Activated naive CD4-positive, alpha-beta T cell treated with anti-CD3 and anti-CD28 coated beads, Interleukin-2, amount 50 U/mL, for 24 hours (primary cell): ENCODE measurements at regions not wholly inside any gene's neighbourhood (a gene's known extent, or its start where the extent isn't known, plus 50 kb on each side); places are given as distances from the start of the nearest gene placed in this dataset.

ENCODE experiments used
- H3K27ac Mint-ChIP-seq: one replicate; pipeline ENCODE4 v1.8.0; 2021; ENCODE audit warnings: mild to moderate bottlenecking, mixed read lengths
- H3K27me3 Mint-ChIP-seq: one replicate; pipeline ENCODE4 v1.8.0; 2021; ENCODE audit warnings: mixed read lengths
- H3K36me3 Mint-ChIP-seq: one replicate; pipeline ENCODE4 v1.8.0; 2021; ENCODE audit warnings: mixed read lengths
- H3K4me1 Mint-ChIP-seq: one replicate; pipeline ENCODE4 v1.8.0; 2021; ENCODE audit warnings: mixed read lengths
- H3K4me3 Mint-ChIP-seq: one replicate; pipeline ENCODE4 v1.8.0; 2021; ENCODE audit warnings: mild to moderate bottlenecking, mixed read lengths
- H3K9me3 Mint-ChIP-seq: one replicate; pipeline ENCODE4 v1.8.0; 2021; ENCODE audit warnings: mixed read lengths

DNA sequence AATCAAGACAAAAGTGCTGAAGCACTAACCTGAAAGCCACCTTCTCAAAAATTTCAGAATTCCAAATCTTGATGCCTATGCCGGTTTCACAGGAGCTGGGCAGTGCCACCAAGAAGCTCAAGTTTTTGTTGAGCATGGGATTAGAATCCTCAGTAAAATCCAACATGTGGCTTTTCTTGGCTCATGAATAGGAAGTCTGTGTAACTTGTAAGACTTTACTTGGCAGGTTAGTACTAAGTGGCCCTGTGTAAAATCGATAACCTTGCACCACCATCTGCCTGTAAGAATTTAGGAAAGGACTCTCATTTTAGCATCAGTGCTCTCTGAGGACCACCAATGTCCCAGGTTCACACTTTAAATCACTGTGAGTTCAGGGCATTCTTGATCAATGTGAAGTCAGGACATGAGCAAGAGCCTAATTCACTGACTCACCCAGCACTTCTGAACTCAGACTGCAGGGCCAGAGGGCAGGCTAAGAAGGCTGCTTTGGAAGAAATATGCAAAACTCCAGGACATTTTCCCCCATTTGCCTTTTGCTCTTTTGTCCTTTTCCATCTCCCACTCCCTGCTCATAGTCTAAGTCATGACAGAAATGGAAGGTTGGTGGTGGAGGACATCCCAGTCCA is 113.2 kb downstream of the EDN1 start:
- peaks cover 1% of the 10 kb centered on the region for H3K27me3 Mint-ChIP-seq
- H3K4me1 Mint-ChIP-seq = no peaks in the 10 kb centered on the region
- no peaks in the 10 kb centered on the region for H3K36me3 Mint-ChIP-seq
- H3K27ac Mint-ChIP-seq = no peak overlapping the region
- no peak overlapping the region for H3K4me3 Mint-ChIP-seq
- H3K9me3 Mint-ChIP-seq = no peaks in the 10 kb centered on the region

DNA sequence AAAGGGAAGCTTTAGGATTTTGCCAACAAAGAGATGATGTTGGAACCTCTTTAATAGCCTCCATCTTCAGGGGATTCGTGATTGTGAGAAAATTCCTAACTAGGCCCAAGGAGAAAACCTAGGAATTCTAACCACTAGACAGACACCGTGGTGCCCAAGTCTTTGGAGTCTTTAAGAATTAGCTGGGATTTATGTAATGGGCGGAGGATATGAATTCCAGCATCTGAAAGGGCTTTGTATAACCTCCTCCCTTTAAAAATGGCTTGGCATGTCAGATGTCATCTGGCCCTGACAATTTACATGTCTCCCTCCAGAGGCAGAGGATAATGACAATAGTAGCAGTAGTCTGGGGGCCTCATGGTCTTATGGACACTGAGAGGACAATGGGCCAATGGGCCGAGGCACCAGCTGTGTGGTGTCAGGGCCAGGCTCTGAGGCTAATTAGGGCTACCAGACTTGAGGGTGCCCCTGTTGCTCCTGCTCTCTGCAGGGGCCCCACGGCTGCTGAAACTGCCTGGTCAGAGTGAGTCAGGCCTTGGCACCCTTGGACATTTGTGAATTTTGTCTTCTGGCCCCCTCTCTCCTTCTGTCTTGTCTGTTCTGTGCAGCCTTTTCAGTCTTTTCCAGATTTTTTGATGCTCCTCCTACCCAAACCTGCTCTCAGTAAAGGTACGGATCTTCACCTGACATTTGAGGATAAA is 113.9 kb downstream of the EDN1 start:
- Mint-ChIP-seq H3K27ac (no peak overlapping the region), H3K9me3 (no peaks in the 10 kb centered on the region), H3K4me3 (no peak overlapping the region), H3K4me1 (no peaks in the 10 kb centered on the region), H3K27me3 (peaks cover 1% of the 10 kb centered on the region), H3K36me3 (no peaks in the 10 kb centered on the region)

DNA sequence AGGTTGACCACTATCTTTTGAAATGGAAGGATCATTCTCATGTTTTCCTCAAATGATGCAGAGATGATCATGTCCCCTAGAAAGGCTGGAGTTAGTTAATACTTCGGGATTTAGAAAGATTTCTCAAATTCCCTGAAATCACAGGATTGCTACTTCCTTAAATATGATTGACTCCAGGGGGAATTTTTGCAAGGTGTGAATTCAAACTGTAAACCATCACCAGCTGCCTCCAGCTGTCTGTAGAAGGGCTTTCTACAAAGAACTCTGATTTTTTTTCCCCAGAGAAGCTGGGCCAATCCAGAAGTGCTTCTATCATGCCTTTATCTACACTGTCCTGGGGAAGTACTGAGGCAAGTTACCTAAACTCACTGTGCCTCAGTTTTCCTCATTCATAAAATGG is 114.5 kb downstream of the EDN1 start:
- H3K9me3 Mint-ChIP-seq = no peaks in the 10 kb centered on the region
- peaks cover 1% of the 10 kb centered on the region for H3K27me3 Mint-ChIP-seq
- no peak overlapping the region for H3K4me3 Mint-ChIP-seq
- H3K36me3 Mint-ChIP-seq = no peaks in the 10 kb centered on the region
- no peak overlapping the region for H3K27ac Mint-ChIP-seq
- no peaks in the 10 kb centered on the region for H3K4me1 Mint-ChIP-seq

DNA sequence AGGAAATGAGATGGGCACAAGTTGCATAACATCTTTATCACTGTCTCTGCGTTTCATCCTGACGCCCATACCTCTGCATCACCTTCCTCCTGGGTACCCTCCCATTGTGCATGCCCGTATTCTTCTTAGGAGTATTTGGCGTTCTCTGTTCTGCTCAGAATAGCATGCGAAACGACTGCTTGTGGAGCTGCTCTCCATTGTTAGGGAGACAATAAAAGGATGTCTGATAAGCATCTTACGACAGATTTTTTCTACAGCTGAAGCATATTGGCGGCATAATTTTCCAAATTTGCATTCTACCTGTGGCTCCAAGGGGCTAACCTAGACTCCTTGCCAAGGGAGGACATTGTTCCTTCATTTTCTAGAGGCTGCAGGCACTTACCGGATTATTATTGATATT is 118.6 kb downstream of the EDN1 start:
- no peak overlapping the region for H3K4me3 Mint-ChIP-seq
- no peaks in the 10 kb centered on the region for H3K9me3 Mint-ChIP-seq
- H3K36me3 Mint-ChIP-seq = no peaks in the 10 kb centered on the region
- no peak overlapping the region for H3K27ac Mint-ChIP-seq
- peaks cover 12% of the 10 kb centered on the region for H3K27me3 Mint-ChIP-seq
- H3K4me1 Mint-ChIP-seq = no peaks in the 10 kb centered on the region

DNA sequence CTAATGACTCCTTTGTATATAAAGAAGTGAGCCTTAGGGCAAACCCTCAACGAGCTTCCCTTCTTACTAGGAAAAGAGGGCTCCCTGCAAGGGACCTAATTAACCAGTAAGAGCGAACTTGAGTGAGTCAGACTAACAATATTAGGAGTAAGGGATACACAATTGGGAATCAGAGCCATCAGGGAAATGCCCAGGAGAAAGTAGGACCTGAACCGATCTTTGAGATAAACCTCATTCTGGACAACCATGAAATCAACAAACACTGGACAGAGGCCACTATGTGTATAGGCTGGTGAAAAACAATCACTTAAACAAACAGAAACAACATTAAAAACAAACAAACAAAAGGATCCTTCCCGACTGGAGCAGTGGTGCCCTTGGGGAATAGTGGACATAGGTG is 120.8 kb downstream of the EDN1 start:
- Mint-ChIP-seq H3K27me3 (peaks cover 12% of the 10 kb centered on the region), H3K9me3 (no peaks in the 10 kb centered on the region), H3K4me3 (no peak overlapping the region), H3K36me3 (no peaks in the 10 kb centered on the region), H3K4me1 (no peaks in the 10 kb centered on the region), H3K27ac (no peak overlapping the region)

DNA sequence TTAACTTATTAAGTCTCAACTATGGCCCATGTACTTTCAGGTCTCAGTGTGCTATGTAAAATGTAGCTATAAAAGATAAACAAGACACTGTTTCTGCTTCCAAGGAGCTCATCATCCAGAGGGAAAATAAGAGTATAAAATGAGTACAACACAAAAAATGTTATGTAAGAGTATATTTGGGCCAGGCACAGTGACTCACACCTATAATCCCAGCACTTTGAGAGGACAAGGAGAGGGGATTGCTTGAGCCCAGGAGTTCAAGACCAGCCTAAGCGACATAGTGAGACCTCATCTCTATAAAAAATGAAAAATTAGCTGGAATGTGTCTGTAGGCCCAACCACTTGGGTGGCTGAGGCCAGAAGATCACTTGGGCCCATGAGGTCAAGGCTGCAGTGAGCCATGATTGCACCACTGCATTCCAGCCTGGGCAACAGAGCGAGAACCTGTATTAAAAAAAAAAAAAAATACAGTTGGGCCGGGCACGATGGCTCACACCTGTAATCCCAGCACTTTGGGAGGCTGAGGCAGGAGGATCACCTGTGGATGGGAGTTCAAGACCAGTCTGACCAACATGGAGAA is 124.0 kb downstream of the EDN1 start:
- H3K36me3 Mint-ChIP-seq = no peaks in the 10 kb centered on the region
- no peak overlapping the region for H3K4me3 Mint-ChIP-seq
- peaks cover 10% of the 10 kb centered on the region for H3K27me3 Mint-ChIP-seq
- no peaks in the 10 kb centered on the region for H3K9me3 Mint-ChIP-seq
- no peak overlapping the region for H3K27ac Mint-ChIP-seq
- H3K4me1 Mint-ChIP-seq = no peaks in the 10 kb centered on the region

DNA sequence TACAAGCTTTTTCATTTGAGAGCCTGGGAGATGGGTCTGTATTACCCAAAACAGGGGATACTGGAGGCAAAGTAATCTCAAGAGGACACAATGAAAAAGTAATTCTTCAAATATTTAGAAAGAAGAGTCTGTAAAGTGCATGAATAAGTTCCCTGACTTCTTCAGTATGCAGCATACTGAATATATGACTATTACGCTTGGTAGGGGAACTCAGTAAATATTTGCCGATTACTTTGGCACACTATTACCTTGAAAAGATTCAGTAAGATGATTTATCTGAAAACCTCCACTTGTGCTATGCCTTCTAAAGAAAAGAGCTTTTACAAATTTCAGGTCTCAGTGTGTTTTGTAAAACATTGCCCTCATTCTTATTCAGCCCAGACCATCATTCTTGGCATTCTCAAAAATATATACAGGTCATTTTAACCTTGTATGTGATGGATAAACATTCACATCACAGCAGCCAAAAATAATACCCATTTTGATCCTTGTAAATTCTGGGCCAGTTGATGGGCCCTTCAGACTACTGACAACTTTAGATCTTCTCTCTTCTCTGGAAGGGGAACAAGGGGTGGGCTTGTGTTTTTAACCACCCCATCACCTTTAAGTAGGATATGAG is 125.9 kb downstream of the EDN1 start:
- H3K27ac Mint-ChIP-seq = no peak overlapping the region
- H3K4me3 Mint-ChIP-seq = no peak overlapping the region
- no peaks in the 10 kb centered on the region for H3K36me3 Mint-ChIP-seq
- H3K27me3 Mint-ChIP-seq = peaks cover 6% of the 10 kb centered on the region
- no peaks in the 10 kb centered on the region for H3K9me3 Mint-ChIP-seq
- no peaks in the 10 kb centered on the region for H3K4me1 Mint-ChIP-seq

DNA sequence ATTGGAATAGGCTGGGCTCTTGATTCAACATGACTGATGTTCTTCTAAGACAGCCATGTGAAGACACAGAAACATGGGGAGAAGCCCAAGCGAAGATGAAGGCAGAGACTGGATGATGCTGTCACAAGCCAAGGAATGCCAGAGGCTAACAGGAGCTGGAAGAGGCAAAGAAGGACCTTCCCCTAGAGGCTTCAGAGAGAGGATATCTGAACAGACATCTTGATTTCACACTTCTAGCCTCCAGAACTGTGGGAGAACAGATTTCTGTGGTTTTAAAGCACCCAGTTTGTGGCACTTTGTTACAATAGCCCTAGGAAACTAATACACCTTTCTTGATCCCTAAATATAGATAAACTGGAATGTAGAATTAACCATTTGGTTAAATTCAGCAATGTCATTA is 127.0 kb downstream of the EDN1 start:
- H3K27ac Mint-ChIP-seq = no peak overlapping the region
- no peak overlapping the region for H3K4me3 Mint-ChIP-seq
- no peaks in the 10 kb centered on the region for H3K9me3 Mint-ChIP-seq
- H3K27me3 Mint-ChIP-seq = peaks cover 3% of the 10 kb centered on the region
- no peaks in the 10 kb centered on the region for H3K36me3 Mint-ChIP-seq
- H3K4me1 Mint-ChIP-seq = no peaks in the 10 kb centered on the region

DNA sequence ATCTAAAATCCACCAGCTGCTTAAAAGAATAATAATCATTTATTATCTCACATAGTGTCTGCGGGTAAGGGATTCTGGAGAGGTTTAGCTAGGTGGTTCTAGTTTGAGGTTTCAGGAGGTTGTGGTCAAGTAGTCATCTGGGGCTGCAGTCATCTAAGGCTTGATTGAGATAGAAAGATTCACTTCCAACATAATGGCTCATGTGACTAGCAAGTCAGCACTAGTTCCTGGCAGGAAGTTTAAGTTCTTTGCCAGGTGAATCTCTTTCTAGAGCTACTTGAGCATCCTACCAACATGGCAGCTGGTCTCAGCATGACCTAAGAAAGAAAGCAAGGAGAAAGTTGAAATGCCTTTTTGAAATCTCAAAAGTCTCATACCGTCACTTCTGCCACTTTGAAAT is 128.8 kb downstream of the EDN1 start:
- no peak overlapping the region for H3K4me3 Mint-ChIP-seq
- H3K4me1 Mint-ChIP-seq = no peaks in the 10 kb centered on the region
- H3K9me3 Mint-ChIP-seq = no peaks in the 10 kb centered on the region
- H3K27ac Mint-ChIP-seq = no peak overlapping the region
- no peaks in the 10 kb centered on the region for H3K36me3 Mint-ChIP-seq
- no peaks in the 10 kb centered on the region for H3K27me3 Mint-ChIP-seq

DNA sequence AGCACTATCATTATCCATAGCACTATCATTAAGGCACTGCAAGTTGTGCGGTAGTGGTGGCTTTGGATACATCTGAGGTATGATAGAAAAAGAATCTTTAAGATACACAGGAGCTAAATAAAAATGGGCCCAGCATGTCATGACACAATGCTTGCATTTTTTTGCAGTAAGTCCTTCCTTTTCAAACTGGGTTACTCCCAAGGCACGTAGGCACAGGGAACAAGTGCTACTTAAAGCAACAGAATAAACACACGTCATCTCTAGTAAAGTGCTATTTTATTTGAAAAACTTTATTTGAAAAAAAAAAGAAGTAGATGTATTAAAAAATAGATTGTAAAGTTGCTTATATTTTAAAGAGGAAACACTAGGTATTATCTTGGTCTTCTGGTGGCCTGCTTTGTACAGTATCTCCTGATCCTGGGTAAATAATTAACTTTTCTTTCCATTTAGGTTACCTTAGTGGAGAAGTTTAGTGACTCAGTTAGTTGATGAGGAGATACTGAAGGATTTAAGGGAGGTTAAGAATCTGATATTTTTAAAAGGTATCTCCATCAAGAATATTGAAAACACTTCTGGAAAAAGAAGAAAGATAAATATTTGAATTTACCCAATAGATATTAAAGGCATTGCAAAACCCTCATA is 129.6 kb downstream of the EDN1 start:
- Mint-ChIP-seq H3K27me3 (no peaks in the 10 kb centered on the region), H3K4me1 (no peaks in the 10 kb centered on the region), H3K27ac (no peak overlapping the region), H3K9me3 (no peaks in the 10 kb centered on the region), H3K36me3 (no peaks in the 10 kb centered on the region), H3K4me3 (no peak overlapping the region)

DNA sequence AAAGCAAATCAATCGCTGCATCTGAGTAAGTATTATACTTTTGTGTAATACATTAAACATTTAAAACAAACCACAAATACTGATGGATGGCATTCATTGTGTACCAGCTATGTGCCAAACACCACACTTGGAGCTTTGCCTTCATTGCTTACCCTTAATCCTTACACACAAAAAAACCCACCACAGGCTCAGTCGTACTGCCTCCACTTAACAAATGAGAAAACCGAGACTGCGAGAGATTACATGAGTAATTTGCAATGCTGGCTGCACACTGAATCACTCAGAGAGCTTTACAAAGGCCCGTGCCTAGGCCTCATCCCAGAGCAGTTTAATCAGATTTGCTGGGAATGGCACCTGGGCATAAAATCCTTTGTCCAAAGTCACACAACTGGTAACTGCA is 130.5 kb downstream of the EDN1 start:
- H3K36me3 Mint-ChIP-seq = no peaks in the 10 kb centered on the region
- no peaks in the 10 kb centered on the region for H3K4me1 Mint-ChIP-seq
- no peaks in the 10 kb centered on the region for H3K9me3 Mint-ChIP-seq
- no peaks in the 10 kb centered on the region for H3K27me3 Mint-ChIP-seq
- no peak overlapping the region for H3K27ac Mint-ChIP-seq
- no peak overlapping the region for H3K4me3 Mint-ChIP-seq

DNA sequence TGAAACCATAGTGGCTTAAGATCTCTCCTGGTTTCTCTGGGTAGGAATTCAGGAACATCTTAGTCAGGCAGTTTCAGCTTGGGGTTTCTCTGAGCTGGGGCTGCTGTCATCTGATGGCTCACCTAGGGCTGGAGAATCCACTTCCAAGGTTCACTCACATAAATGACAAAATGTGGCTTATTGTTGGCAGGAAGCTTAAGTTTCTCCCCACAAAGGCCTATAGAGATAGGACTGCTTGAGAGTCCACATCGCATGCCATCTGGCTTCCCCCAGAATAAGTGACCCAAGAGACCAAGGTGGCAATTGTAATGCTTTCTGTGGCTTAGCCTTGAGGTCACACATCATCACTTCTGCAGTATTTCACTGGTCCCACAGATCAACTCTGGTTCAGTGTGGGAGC is 131.4 kb downstream of the EDN1 start:
- no peak overlapping the region for H3K4me3 Mint-ChIP-seq
- H3K9me3 Mint-ChIP-seq = no peaks in the 10 kb centered on the region
- no peaks in the 10 kb centered on the region for H3K36me3 Mint-ChIP-seq
- no peak overlapping the region for H3K27ac Mint-ChIP-seq
- no peaks in the 10 kb centered on the region for H3K4me1 Mint-ChIP-seq
- no peaks in the 10 kb centered on the region for H3K27me3 Mint-ChIP-seq

DNA sequence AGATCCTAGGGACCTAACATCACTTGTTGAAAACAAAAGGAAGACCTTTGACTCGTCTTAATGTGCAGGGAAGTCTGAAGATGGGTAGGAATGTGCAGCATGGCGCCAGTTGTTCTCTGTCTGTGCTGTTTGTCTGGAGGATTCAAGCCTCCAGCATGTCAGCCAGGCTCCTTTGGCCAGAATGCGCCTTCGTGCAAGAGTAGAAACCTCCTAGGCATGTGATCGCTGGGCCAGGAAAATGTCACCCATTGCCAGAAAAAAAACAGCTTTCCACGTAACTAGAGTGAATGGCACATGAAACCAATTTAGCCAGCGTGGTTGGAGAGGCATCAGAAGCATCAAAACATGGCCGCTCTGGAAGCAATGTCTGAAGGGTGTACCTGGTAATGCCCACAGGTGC is 132.7 kb downstream of the EDN1 start:
- Mint-ChIP-seq H3K27ac (no peak overlapping the region), H3K9me3 (no peaks in the 10 kb centered on the region), H3K36me3 (no peaks in the 10 kb centered on the region), H3K4me3 (no peak overlapping the region), H3K4me1 (no peaks in the 10 kb centered on the region), H3K27me3 (no peaks in the 10 kb centered on the region)

DNA sequence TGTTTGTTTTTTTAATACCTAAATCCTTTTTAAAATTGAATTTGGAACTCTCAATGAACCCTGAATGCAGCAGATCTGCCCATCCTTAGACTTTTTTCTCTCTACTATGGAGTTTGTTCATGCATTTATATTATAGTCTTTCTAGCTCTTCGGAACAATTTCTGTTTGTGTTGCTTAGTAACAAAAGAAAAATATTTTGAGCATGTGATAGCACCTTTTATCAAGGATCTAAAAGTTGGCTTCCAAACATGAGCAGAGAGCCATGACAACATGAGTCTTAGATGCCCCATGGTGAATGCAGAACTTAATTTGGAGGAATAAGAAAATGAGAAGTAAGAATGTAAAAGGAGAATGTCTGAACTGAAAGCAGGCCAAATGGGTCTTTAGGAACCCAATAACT is 133.7 kb downstream of the EDN1 start:
- Mint-ChIP-seq H3K27ac (no peak overlapping the region), H3K27me3 (no peaks in the 10 kb centered on the region), H3K36me3 (no peaks in the 10 kb centered on the region)

DNA sequence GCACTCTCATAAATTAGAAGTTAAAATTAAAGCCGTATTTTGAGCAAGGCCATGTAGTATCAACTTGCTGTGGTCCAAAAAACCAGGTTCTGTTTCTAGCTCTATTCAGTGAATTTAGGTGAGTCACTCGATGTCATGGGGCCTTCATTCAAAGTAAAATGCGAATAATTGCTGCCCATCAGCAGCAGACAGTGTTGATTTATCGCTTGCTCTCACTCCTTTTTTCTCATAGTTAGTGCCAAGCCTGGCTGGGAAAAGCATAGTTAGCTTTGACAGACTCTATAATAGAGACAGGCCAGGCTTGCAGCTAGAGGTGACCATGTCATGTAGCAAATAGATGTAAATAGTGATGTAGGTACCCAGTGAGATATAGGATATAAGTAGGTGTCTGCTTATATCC is 136.0 kb downstream of the EDN1 start:
- Mint-ChIP-seq H3K36me3 (no peaks in the 10 kb centered on the region), H3K4me3 (no peak overlapping the region)

More for the DNA sequence above, 133.7 kb downstream of the EDN1 start:
- Mint-ChIP-seq H3K4me3 (no peak overlapping the region), H3K4me1 (no peaks in the 10 kb centered on the region), H3K9me3 (no peaks in the 10 kb centered on the region)

DNA sequence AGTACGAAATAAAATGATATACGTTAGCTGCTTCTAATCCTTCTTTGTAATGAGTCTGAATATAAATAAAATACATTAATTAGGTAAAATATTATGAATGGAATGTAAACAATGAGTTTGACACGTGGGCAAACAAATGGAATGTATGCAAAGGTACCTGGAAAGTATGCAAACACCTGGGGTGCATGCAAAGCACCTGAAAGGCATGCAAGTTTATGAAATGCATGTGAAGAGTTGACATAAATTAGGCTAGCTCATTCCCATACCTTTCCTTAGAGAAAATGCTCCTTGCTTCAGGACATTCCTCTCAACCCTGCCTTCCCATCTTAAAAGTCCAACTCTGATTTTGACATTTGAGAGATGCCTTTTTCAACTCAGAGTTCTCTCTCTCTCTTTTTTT is 140.9 kb downstream of the EDN1 start:
- Mint-ChIP-seq H3K4me3 (no peak overlapping the region), H3K9me3 (peaks cover 8% of the 10 kb centered on the region), H3K4me1 (no peaks in the 10 kb centered on the region), H3K27me3 (no peaks in the 10 kb centered on the region), H3K36me3 (no peaks in the 10 kb centered on the region), H3K27ac (no peak overlapping the region)

More for the DNA sequence above, 136.0 kb downstream of the EDN1 start:
- H3K9me3 Mint-ChIP-seq = no peaks in the 10 kb centered on the region
- no peaks in the 10 kb centered on the region for H3K27me3 Mint-ChIP-seq
- H3K4me1 Mint-ChIP-seq = no peaks in the 10 kb centered on the region
- H3K27ac Mint-ChIP-seq = no peak overlapping the region
